Chondrocyte (in vitro differentiated cells): ENCODE measurements at regions not wholly inside any gene's neighbourhood (a gene's known extent, or its start where the extent isn't known, plus 50 kb on each side); places are given as distances from the start of the nearest gene placed in this dataset.

Experiments
- DNase-seq: peaks from one replicate; pipeline ENCODE4 v3.0.0; 2021; ENCODE audit warnings: mixed read lengths, low spot score
- H3K27ac Mint-ChIP-seq: one replicate; pipeline ENCODE4 v1.8.0; 2021; ENCODE audit warnings: mild to moderate bottlenecking, moderate library complexity, mixed read lengths; ENCODE audit not compliant: unreplicated experiment
- H3K27me3 Mint-ChIP-seq: 2 replicates; pipeline ENCODE4 v1.8.0; 2021; ENCODE audit warnings: low read depth, mixed read lengths
- H3K36me3 Mint-ChIP-seq: 2 replicates; pipeline ENCODE4 v1.8.0; 2021; ENCODE audit warnings: low read depth, mixed read lengths
- H3K4me1 Mint-ChIP-seq: 2 replicates; pipeline ENCODE4 v1.8.0; 2021; ENCODE audit warnings: low read depth, mild to moderate bottlenecking, mixed read lengths
- H3K4me3 Mint-ChIP-seq: one replicate; pipeline ENCODE4 v1.8.0; 2021; ENCODE audit warnings: mild to moderate bottlenecking, moderate library complexity, mixed read lengths; ENCODE audit not compliant: unreplicated experiment
- H3K9me3 Mint-ChIP-seq: 2 replicates; pipeline ENCODE4 v1.8.0; 2021; ENCODE audit warnings: low read depth, mixed read lengths
- TF ChIP-seq, protein P1 (sequence below): fragments of 200-600 bp; sonication (generic); IDR thresholded peaks from 2 replicates; pipeline ENCODE4 v1.5.0; 2021; ENCODE audit warnings: antibody characterized with exemption, mild to moderate bottlenecking, moderate library complexity

DNA sequence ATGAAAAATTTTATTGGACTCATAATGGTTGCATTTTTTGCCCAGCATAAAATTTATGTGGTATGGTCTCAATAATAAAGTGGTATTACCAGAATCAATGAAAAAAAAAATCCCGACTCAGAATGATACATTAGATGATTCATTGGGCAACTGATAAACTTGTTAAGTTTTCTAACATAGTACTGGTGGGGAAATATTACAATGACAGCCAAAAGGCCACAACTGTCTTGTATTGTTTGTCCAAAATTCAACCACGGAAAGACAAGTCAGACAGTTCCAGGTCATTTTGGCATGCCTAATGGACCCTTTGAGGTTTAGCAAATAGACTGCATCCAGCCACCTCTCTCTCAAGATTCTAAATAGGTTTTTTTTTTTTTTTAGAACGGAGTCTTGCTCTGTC is 70.5 kb upstream of the TRIM9 start:
- Mint-ChIP-seq H3K27ac (no peak overlapping the region), H3K9me3 (no peaks in the 10 kb centered on the region), H3K36me3 (no peaks in the 10 kb centered on the region), H3K4me1 (peaks cover 34% of the 10 kb centered on the region), H3K27me3 (no peaks in the 10 kb centered on the region), H3K4me3 (no peak overlapping the region)
- TF ChIP-seq, protein P1, sequence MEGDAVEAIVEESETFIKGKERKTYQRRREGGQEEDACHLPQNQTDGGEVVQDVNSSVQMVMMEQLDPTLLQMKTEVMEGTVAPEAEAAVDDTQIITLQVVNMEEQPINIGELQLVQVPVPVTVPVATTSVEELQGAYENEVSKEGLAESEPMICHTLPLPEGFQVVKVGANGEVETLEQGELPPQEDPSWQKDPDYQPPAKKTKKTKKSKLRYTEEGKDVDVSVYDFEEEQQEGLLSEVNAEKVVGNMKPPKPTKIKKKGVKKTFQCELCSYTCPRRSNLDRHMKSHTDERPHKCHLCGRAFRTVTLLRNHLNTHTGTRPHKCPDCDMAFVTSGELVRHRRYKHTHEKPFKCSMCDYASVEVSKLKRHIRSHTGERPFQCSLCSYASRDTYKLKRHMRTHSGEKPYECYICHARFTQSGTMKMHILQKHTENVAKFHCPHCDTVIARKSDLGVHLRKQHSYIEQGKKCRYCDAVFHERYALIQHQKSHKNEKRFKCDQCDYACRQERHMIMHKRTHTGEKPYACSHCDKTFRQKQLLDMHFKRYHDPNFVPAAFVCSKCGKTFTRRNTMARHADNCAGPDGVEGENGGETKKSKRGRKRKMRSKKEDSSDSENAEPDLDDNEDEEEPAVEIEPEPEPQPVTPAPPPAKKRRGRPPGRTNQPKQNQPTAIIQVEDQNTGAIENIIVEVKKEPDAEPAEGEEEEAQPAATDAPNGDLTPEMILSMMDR: no peak
- DNase-seq: no peak

DNA sequence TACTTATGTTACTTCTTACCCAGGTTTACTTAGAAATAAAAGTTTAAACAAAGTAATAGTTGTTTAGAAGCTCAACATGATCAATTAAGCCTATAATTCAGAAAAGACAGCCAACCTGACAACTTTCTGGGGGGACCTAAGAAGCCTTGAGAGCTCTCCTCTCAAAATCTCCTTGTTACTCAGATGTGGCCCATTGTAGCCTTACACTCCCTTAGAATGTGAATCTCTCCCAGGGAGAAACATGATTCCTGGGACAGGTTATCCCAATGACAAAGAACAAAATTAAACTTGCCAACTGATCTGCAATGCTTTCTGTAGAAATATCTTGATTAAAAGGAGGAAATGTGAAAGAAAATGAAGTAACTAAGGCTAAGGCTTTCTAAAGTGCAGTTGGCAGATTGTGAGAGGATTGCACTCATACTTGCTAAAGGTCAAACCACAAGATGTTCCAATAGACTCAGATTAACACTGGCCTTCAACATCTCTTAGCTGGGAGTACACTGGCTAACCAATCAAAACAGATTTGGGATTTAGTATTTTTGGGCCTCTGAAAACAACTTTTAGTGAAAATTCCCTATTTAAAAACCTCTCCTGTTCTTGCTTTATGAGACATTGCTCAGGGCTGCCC is 72.3 kb upstream of the TMX1 start:
- Mint-ChIP-seq H3K4me3 (no peak overlapping the region), H3K36me3 (no peaks in the 10 kb centered on the region), H3K27me3 (no peaks in the 10 kb centered on the region), H3K27ac (no peak overlapping the region), H3K4me1 (peaks cover 31% of the 10 kb centered on the region), H3K9me3 (no peaks in the 10 kb centered on the region)
- DNase-seq: no peak
- TF ChIP-seq, protein P1: no peak

DNA sequence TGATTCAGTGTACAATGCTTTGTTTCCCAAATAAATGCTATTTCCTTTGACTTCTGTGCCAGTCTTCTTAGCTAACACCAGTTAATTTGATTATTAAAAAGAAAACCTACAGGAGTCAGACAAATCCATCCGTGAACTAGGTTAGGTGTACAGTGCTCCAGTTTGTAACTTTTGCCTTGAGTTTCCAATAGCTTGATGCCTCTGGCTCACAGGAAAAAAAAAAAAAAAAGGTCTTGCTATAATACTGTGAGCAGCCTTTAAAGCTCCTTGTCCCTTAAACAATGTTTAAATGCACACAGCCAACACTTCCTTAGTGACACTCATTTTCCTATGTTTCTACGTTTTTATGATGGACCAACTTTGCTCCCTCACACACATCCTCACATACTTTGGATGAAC is 71.8 kb upstream of the TMX1 start:
- DNase-seq: no peak
- H3K9me3 Mint-ChIP-seq: no peaks in the 10 kb centered on the region
- TF ChIP-seq, protein P1: no peak
- H3K4me1 Mint-ChIP-seq: peaks cover 26% of the 10 kb centered on the region
- no peak overlapping the region for H3K4me3 Mint-ChIP-seq
- no peaks in the 10 kb centered on the region for H3K36me3 Mint-ChIP-seq
- no peaks in the 10 kb centered on the region for H3K27me3 Mint-ChIP-seq
- H3K27ac Mint-ChIP-seq: no peak overlapping the region

DNA sequence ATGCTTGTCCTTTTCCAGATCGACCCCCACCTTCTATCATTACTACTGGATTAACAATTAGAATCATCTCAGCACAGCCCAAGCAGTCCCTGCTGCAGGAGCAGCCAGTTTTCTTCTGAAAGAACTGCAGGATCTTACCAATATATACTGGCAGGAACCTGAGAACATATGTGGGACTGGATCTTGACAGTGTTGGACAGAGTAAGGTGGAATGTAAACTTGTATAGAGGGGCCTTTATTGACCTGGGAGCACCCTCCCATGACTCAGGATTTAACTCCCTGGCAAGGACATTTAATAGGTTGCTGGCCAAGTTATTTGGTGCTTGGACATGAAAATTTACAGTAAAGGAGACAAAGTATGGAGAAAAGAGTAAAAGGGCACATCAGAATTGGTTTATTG is 66.2 kb upstream of the TMX1 start:
- DNase-seq: no peak

DNA sequence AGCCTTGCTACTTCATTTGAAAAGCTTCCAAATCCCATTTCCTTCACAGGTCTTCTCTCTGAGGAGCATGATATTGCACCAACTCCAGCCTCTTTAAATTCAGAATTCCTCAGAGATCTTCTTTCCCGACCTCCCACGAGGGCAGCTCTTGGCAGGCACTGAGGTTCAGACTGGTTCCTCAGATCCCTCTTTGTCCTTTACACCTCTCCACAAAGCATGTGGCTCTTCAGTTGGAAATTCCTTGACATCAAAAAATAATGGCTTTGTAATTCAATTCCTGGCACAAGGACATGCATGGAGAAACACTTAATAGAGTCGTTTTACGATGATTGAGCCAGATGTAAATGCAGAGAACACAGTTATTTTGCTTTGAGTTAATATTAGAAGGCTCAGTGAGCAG is 63.2 kb upstream of the TMX1 start:
- Mint-ChIP-seq H3K4me1 (peaks cover 6% of the 10 kb centered on the region), H3K27ac (peak overlapping the region; percentile 3)
- DNase-seq: no peak

More for the DNA sequence above, 66.2 kb upstream of the TMX1 start:
- H3K9me3 Mint-ChIP-seq: no peaks in the 10 kb centered on the region
- H3K4me1 Mint-ChIP-seq: peaks cover 6% of the 10 kb centered on the region
- TF ChIP-seq, protein P1: no peak
- H3K36me3 Mint-ChIP-seq: no peaks in the 10 kb centered on the region
- H3K4me3 Mint-ChIP-seq: no peak overlapping the region
- no peak overlapping the region for H3K27ac Mint-ChIP-seq
- no peaks in the 10 kb centered on the region for H3K27me3 Mint-ChIP-seq

More for the DNA sequence above, 63.2 kb upstream of the TMX1 start:
- no peak overlapping the region for H3K4me3 Mint-ChIP-seq
- TF ChIP-seq, protein P1: no peak
- no peaks in the 10 kb centered on the region for H3K27me3 Mint-ChIP-seq
- H3K9me3 Mint-ChIP-seq: no peaks in the 10 kb centered on the region
- no peaks in the 10 kb centered on the region for H3K36me3 Mint-ChIP-seq
